RPMI7951 (cell line): ENCODE measurements at regions not wholly inside any gene's neighbourhood (a gene's known extent, or its start where the extent isn't known, plus 50 kb on each side); places are given as distances from the start of the nearest gene placed in this dataset.
"Not testable (repeated sequence)": the region's sequence is repeated elsewhere in the genome, so short reads cannot be mapped to it uniquely, and the experiment has no call there.

ENCODE experiments used
- DNase-seq: peaks from one replicate; pipeline ENCODE4 v3.0.0-alpha.2; 2012; ENCODE audit warnings: low read depth

DNA sequence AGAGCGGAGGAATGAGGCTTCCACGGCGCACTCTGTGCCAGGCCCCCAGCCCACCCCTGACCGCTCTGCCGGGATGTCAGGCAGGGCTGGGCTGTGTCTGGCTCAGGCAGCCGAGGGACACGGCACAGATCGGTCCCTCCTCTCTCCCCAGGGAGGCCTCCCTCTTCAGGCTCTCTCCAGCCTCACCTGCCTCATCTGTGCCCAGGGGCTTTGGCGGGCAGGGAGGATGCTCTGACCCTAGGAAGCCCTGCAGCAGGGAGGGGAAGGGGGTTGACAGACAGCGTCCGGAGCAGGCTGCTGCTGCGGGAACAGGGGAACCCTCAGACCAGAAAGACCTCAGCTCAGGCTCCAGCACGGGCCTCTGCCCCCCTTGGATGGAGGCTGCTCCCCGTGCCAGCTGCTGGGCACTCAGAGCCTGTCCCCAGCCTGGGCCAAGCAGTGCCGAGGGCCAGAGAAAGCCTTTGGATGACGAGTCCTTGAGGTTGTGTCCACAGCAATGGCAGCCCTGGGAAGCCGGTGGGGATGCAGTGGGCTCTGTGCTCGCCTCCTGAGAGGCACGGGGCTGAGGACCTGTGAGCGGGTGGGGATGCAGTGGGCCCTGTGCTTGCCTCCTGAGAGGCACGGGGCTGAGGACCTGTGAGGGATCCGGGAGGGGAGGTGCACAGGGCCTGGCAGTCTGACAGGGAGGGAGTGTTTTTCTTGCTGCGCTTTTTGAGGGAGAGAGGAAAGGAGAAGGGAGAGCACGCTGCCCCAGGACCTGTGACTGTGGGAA, 66.9 kb downstream of the FOXL3 start:
- no peak for DNase-seq

DNA sequence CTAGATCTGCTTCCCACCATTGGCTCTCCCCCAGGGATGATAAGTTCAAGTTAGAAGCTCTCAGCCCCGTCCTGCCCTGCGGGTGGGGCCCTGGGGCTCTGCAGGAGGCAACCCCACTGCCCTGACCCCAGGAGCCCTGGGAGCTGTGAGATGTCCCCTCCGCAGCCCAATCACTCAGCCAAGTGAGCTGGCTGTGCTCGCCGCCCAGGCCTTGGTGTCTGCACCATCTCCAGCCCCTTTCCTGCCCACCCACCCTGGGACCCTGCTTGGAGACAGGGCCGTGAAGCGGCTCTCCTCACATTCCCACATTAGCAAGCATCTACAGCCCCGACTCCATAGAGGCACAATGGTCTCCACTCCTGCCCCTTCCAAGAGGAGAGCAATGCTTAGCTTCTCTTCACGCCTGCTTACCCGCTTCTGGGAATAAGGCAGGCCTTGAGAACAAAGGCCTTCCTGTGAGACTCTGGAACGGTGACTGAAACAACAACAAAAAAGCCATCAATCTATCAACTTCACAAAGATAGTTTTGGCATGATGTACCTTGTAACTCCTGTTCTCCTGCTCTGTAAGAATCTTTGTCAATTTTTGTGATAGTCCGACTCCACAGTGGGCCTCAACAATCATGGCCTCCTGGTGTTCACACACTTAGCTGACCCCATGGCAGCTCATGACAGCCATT, 67.7 kb downstream of the FOXL3 start:
- DNase-seq, result no peak

DNA sequence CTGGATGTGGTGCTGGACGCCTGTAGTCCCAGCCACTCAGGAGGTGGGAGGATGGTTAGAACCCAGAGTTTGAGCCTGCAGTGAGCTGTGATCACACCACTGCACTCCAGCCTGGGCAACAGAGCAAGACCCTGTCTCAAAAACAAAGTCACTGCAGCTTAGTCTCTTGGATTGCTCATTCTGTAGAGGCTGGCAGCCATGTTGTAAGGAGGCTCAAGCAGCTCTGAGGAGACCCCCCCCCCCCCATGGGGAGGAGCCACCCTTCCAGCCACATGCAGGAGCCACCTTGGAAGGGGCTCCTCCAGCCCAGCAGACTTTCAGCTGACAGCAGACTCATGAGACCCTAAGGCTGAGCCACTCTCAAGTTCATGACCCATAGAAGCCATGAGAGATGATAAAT, 68.4 kb downstream of the FOXL3 start:
- DNase-seq, result no peak

DNA sequence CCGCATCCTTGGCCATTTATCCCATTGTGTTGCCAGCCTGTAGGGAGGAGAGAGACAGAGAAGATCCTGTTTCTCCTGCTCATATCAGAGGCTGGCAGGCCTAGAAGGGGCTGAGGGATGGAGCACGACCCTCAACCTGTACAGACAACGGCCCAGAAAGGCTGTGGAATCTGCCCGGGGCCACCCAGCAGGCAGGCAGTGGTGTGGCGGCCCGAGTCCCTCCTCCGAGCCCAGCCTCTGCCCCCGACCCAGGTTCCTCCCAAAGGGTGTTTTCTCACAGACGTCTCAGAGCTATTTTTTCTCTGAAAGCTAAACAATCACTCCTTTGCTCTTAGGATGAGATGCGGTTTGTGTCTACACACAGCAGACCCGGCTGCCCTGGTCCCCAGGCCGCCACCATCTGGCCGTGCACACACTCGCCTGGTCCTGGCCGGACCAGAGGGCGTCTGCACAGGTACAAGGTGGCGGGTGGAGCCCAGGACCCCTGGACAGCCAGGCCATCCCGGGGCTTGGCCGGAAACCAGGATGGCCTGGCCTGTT, 69.3 kb downstream of the FOXL3 start:
- no peak for DNase-seq

DNA sequence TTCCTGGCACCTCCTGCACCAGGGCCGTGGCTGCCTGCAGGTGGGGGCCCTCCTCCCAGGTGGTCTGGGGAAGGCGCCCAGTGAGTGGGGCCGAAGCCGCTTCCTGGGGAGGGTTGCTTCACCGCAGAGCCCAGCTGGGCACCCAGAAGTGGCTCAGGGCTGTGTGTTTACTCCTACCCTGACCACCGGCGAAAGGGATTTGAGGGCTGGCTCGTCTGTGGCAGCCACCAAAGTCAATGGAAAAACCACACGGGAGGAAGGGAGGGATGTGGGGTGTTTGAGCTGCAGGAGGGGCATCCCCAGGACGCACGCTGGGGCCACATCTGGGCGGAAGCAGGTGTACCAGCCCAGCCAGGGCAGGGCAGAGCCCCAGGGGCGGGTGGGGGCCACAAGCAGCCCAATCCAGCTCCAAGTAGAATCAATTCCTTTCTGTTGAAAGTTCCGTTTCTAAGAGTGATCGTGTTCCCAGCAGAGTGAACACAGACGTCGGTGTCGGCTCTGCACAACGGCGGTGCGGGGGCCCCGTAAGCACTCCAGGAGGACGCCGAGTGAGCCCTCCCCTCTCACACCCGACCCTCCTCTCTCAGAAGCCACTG, 69.9 kb downstream of the FOXL3 start:
- DNase-seq, result no peak

DNA sequence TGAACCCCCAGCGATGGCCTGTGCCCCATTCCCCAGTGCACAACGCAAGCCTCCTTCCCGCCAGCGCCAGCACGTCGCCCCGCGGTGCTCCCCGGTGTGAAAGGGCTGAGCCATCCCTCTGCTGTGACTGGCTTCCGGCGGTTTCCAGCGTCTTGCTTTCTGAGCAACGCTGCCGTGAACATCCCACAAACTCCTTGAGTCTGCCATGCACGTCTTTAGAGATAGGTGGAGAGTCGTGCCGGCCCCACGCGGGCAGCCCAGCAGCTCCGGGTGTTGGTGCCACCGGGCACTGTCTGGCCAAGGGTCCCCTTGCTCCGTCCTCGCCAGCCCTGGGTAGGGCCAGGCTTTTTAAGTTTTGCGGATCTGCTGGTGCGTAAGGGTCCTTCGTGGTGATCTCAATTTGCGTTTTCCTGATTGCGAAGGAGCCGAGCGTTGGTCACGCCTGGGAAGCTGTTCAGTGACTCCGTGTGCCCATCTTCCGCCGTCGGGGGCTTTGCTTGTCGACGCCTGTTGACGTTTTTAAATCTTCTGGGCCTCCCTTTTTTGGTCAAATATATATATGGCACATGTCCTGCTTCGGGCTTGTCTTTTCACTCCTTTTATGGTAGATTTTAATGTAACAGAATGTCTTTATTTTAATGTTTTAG, 70.6 kb downstream of the FOXL3 start:
- DNase-seq, result no peak

DNA sequence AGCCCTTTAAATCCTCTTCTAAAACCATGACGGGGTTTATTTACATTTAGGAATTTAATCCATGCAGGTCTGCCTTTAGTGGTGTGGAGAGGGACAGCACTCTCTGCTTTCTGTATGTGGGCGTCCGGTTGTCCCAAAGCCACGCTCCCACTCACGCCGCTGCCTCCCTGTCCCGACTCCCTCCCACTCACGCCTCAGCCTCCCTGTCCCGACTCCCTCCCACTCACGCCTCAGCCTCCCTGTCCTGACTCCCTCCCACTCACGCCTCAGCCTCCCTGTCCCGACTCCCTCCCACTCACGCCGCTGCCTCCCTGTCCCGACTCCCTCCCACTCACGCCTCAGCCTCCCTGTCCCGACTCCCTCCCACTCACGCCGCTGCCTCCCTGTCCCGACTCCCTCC, 71.2 kb downstream of the FOXL3 start:
- DNase-seq, result not testable (repeated sequence)

DNA sequence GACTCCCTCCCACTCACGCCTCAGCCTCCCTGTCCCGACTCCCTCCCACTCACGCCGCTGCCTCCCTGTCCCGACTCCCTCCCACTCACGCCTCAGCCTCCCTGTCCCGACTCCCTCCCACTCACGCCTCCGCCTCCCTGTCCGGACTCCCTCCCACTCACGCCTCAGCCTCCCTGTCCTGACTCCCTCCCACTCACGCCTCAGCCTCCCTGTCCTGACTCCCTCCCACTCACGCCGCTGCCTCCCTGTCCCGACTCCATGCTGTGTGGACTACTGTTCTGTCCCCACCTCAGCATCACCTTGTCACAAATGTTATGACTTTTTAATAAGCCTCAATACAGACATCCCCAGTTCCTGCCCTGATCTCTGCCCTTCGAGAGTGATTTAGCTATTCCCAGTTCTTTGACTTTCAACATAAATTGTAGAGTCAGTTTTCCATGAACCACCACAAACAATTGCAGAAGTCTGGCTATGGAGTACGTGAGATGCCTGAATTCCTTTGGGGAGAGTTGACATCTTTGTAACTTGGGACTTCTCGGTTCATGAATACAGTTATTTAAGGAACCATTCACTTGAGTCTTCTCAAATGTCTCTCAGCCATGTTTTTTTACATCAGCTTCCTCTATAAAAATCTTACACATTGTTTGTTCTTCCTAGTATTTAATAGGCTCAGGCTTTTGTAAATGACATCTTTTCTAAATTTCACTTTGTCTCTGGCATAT, 71.9 kb downstream of the FOXL3 start:
- DNase-seq, result no peak

DNA sequence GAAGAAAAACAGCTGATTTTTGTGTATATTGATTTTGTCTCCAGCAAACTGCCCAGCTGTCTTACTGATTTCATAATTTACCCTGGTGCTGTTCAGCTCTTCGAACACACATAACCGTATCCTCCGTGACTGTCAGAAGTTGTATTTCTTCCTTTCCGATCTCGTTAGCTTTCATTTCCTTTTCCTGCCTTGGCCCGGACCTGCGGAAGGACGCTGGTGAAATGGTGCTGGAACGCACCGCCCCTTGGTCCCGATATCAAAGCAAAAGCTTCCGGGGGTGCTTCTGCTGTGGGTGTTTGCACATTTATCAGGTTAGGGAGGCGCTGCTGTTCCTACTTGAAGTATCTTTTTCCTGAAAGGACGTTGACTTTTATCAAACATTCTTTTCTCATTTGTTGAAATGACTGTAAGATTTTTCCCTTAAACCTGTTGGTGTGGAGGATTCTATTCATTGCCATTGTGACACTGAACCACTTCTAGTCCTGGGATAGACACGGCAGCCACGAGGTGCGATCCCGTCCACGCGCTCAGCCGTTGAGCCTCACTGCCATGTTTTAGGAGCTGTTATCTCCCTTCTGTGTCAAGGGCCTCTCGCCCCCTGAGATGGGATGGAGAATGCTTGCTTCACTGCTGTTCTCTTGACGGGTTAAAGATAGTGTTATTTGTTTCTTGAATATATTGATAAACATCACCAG, 72.6 kb downstream of the FOXL3 start:
- peak; percentile 30 for DNase-seq

DNA sequence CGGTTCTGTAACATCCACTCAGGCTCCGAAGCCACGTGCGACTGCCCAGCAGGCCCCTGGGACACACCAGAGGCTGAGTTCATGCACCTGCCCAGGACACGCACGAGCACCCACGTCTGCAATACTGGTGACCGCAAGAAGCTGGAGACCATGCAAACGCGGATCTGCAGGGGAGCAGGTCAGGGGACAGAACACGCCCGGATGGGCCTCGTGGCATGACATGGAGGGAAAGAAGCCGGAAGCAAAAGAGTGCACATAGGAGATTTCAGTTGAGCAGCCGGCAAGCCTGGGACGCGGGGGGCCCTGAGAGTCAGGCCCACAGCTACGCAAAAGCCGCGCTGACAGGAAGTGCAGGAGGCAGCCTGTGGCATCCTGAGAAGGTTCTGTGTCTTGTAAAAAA, 73.7 kb downstream of the FOXL3 start:
- no peak for DNase-seq

DNA sequence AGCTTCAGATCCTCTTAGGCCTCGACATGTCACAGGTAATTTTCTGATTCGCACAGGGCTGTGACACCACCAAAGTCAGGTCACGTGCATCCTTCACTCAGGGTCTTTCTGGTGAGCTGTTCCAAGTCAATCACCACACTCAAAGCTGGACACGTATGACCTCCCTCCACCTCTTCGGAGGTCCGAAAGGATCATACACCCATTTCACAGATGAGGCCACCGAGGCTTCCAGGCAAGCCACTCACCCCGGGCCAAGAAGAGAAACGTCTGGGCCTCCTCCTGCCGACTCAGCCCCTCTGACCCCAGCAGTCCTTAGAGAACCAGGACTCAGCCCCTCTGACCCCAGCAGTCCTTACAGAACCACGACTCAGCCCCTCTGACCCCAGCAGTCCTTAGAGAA, 74.6 kb downstream of the FOXL3 start:
- DNase-seq, result no peak

DNA sequence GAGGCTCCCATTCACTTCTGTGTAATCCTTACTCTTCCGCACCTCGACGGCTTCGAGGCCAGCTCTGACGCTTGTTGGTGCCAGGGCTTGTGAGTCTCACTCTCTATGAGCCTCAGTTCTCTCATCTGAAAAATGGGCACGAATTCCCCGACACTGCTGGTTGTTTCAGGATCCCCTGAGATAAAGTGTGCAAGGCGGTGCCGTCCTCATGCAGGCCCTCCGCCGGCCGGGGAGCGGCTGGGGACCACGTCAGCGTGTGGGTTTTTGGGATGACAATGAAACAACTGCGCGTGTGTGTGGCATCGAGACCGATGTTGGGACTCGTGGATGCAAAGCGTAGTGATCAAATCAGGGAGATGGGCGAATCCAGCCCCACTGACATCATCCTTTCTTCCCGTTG, 75.6 kb downstream of the FOXL3 start:
- DNase-seq, result no peak

DNA sequence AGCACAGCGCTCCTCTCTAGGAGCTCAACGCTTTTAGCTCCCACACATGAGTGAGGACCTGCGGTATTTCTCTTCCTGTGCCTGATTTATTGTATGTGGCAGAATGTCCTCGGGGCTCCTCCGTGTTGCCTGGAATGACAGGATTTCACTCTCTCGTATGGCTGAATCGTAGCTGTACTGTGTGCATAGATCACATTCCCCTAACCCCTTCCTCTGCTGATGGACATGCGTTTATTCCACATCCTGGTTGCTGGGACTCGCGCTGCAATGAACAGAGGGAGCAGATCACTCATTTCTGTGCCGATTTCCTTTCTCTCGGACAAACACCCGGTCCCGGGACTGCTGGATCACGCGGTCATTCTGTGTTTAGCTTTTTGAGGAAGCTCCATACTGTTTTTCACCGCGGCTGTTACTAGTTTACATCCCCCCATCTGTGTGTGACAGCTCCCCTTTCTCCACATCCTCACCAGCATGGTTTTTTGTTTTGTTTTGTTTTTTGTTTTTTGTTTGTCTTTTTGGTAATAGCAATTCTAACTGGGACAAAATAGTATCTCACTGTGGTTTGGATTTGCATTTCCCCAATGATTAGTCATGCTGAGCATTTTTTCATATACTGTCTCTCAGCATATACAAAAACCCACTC, 76.3 kb downstream of the FOXL3 start:
- peak; percentile 75 for DNase-seq

DNA sequence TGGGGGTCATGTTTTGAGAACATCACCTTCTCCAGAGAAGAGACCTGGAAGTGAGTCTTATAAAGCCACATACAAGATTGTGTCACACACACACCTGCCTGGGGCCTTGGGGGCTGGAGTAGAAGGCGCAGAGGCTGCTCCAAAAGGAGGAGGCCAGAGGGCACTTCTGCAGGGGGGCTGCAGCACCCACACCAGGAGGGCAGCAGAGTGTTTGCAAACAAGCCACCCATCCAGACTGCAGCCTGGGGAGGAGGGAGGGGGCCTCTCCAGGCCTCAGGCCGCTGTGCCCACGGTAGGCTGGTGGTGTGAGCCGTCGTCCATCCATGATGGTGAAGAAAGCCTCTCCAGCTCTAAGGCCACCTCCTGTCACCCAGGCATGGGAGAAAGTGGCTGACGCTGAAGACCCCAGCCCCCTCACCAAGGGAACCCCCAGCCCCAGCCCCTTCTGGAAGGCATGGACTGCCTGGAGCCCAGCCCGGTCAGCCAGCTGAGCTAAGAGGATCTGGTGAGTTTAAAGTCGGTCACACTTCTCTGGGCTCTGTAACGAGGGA, 77.5 kb downstream of the FOXL3 start:
- DNase-seq, result no peak

DNA sequence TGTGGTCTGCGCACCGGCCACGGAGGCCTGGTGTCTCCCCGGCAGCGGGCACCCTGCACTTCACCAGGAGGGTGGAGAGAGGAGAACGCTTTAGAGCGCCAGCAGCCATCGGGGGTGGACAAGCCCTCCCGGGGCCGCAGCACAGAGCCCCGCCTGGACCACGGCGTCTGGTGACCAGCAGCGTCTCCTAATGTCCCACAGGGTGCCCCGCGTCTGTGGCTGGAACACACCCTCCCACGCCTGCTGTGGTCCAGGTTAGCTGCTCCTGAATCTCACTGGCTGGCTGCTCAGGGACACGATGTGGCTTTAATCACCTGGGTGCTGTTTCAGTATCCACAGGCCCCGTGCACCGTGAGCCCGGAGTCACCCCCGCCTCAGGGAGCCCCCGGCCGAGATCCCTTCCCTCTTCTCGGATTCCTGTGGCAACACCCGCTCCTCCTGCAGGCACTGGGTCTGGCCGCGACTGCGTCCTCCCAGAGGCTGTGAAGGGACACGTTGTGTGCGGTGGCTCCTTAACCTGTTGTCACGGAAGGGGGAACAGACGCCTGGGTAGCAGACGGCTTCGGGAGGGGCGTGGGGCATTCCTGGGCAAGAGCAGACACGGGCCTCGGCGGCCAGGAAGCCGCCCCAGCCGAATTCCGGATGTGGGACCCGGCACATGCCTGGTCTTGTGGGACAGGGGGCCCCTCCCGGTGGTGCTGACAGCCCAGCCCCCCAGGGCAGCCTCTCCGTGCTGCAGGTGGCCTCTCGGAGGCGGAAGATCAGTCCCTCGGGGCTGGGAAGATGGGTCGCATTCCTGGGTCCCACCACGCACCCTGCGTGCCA, 78.9 kb downstream of the FOXL3 start:
- DNase-seq, result no peak

DNA sequence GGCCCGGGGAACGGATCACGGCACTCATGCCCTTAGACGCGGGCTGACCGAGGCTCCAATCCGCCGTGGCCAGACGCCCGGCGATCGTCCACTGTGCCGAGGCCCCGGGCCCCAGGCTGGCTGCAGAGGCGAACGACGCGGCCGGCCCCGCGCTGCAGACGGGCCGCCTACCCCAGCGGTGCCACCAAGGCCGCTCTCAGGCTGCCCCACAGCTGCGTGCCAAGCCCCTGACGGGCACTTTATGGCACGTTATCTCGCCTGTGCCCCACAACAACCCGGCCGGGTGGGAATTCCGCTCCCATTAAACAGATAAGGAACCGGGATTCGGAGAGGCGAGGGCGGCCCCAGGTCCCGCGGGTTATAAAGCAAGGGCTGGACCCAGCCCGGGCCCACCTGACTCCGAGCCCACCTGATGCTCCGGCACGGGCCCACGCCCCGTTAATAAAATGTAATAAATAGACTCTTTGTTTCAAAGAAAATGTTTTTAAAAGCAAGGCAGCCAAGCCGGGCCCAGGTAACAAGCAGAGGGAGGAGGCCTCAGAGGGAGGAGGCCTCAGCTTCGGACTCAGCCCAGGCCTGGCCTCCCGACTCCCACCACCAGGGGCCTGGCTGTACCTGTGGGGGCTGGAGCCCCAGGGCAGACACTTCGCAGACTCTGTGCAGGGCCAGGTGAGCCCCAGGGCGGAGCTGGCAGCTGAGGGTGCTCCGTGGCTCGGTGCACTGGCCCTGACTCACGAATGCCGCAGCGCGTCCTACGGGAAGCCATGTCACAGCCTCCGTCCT, 79.7 kb downstream of the FOXL3 start:
- DNase-seq, result no peak

DNA sequence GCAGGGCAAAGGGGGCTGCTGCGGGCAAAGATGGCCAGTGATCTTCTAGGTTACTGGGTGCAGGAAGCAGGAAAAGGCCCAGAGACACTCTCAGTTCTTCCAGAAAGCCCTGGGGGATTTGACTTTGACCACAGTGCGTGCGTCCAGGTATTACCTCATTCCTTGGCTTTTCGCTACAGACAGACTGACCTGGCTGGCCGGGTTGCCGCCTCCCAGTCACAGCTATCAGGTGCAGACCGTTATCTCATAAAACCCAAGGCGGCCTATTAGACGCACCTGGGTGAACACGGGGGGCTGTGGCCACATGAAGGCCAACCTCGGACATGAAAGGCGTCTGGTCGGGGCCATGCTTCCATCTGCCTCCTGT, 80.3 kb downstream of the FOXL3 start:
- DNase-seq, result no peak

DNA sequence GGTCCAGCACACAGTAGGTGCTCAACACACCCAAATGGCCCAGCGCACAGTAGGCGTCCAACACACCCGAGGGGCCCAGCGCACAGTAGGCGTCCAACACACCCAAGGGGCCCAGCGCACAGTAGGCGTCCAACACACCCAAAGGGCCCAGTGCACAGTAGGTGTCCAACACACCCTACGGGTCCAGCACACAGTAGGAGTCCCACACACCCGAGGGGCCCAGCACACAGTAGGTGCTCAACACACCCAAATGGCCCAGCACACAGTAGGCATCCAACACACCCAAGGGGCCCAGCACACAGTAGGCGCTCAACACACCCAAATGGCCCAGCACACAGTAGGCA, 80.8 kb downstream of the FOXL3 start:
- no peak for DNase-seq
